DOHH2 (cell line): ENCODE measurements at regions not wholly inside any gene's neighbourhood (a gene's known extent, or its start where the extent isn't known, plus 50 kb on each side); places are given as distances from the start of the nearest gene placed in this dataset.

Experiments used
- EZH2phosphoT487 ChIP-seq: fragments of 200-600 bp; sonication (generic); IDR thresholded peaks from 2 replicates; pipeline ENCODE4 v1.6.1; 2017; ENCODE audit warnings: borderline replicate concordance, mild to moderate bottlenecking, antibody characterized with exemption, low read length, moderate library complexity, mixed read lengths
- TF ChIP-seq, protein P1 (sequence below): fragments of 200-600 bp; sonication (generic); IDR thresholded peaks from one replicate; pipeline ENCODE4 v1.5.1; 2014; ENCODE audit warnings: antibody characterized with exemption, mild to moderate bottlenecking, low read depth, low read length; ENCODE audit not compliant: poor library complexity, severe bottlenecking

DNA sequence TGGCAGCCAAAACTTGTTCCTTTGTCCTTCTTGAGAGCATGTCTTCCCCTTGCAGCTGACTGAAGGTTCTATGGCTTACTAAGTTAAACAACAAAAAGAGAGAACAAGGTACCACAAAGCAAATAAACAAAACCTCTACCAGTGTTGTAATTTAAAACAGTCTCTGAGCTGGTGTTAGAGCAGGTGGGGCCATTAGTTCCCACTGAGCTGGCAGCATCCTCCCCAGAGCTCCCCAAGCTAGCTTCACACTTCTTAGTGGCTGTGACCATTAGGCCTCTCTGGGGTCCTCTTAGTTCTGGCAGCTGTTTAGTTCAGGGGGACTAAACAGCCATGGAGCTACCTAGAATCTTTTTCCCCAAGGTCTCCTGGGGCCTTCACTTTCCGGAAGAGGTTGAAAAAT, 128.6 kb upstream of the ELL2 start:
- TF ChIP-seq, protein P1, sequence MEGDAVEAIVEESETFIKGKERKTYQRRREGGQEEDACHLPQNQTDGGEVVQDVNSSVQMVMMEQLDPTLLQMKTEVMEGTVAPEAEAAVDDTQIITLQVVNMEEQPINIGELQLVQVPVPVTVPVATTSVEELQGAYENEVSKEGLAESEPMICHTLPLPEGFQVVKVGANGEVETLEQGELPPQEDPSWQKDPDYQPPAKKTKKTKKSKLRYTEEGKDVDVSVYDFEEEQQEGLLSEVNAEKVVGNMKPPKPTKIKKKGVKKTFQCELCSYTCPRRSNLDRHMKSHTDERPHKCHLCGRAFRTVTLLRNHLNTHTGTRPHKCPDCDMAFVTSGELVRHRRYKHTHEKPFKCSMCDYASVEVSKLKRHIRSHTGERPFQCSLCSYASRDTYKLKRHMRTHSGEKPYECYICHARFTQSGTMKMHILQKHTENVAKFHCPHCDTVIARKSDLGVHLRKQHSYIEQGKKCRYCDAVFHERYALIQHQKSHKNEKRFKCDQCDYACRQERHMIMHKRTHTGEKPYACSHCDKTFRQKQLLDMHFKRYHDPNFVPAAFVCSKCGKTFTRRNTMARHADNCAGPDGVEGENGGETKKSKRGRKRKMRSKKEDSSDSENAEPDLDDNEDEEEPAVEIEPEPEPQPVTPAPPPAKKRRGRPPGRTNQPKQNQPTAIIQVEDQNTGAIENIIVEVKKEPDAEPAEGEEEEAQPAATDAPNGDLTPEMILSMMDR, result no peak
- TF ChIP-seq EZH2phosphoT487, result no peak
